ENCODE measurements at regions not wholly inside any gene's neighbourhood (a gene's known extent, or its start where the extent isn't known, plus 50 kb on each side); places are given as distances from the start of the nearest gene placed in this dataset.

GRCh38 chr10:78808736-78809367 lies 259.9 kb upstream of the ZMIZ1 start:
- intact Hi-C loops (cut with DNase I) = no loop called here
- no peaks in the 10 kb centered on the region for H3K36me3 ChIP-seq
- no peaks in the 10 kb centered on the region for H3K9me3 ChIP-seq
- WGBS, 2 donors = 81 to 97% methylated on average over 3 of the region's 3 CpGs
- DNase-seq = no peak
- no peaks in the 10 kb centered on the region for H3K27me3 ChIP-seq
- H3K4me1 ChIP-seq = peaks cover 12 to 32% of the 10 kb centered on the region in 2 donors
- TF ChIP-seq POLR2A (IDR thresholded peaks at IDR 0.05) (no peak), CTCF (IDR thresholded peaks at IDR 0.05) (no peak)
- H3K27ac ChIP-seq = no peak overlapping the region
- no peak overlapping the region for H3K4me3 ChIP-seq (replicated peaks in 1 of 3)

- intact Hi-C loops (cut with DNase I) = no loop called here
- DNase-seq = no peak
- Histone ChIP-seq H3K27ac (no peak overlapping the region), H3K4me3 (replicated peaks in 1 of 3) (no peak overlapping the region), H3K9me3 (no peaks in the 10 kb centered on the region), H3K27me3 (no peaks in the 10 kb centered on the region), H3K36me3 (no peaks in the 10 kb centered on the region), H3K4me1 (peaks cover 0 to 12% of the 10 kb centered on the region in 2 donors)
- 76% methylated on average over 3 of the region's 3 CpGs for WGBS, 2 donors
- TF ChIP-seq CTCF (IDR thresholded peaks at IDR 0.05) (no peak), POLR2A (IDR thresholded peaks at IDR 0.05) (no peak)
These were observed 257.6 kb upstream of the ZMIZ1 start for GRCh38 chr10:78811174-78811573.

- Histone ChIP-seq H3K4me1 (peaks cover 0 to 4% of the 10 kb centered on the region in 2 donors), H3K27me3 (no peaks in the 10 kb centered on the region), H3K9me3 (no peaks in the 10 kb centered on the region), H3K27ac (no peak overlapping the region), H3K36me3 (no peaks in the 10 kb centered on the region), H3K4me3 (replicated peaks in 1 of 3) (no peak overlapping the region)
- no peak for DNase-seq
- intact Hi-C loops (cut with DNase I) = no loop called here
- TF ChIP-seq POLR2A (IDR thresholded peaks at IDR 0.05) (no peak), CTCF (IDR thresholded peaks at IDR 0.05) (no peak)
- WGBS, 2 donors = 84 to 85% methylated on average over 4 of the region's 4 CpGs
These were observed 256.0 kb upstream of the ZMIZ1 start for GRCh38 chr10:78812571-78813318.

GRCh38 chr10:78813526-78813925 lies 255.2 kb upstream of the ZMIZ1 start:
- Histone ChIP-seq H3K4me3 (replicated peaks in 1 of 3) (no peak overlapping the region), H3K4me1 (peaks cover 0 to 4% of the 10 kb centered on the region in 2 donors), H3K9me3 (no peaks in the 10 kb centered on the region), H3K27ac (no peak overlapping the region), H3K27me3 (no peaks in the 10 kb centered on the region), H3K36me3 (no peaks in the 10 kb centered on the region)
- 96 to 100% methylated on average over 1 of the region's 1 CpG for WGBS, 2 donors
- no peak for DNase-seq
- TF ChIP-seq CTCF (IDR thresholded peaks at IDR 0.05) (no peak), POLR2A (IDR thresholded peaks at IDR 0.05) (no peak)
- intact Hi-C loops (cut with DNase I) = no loop called here

- H3K27me3 ChIP-seq = no peaks in the 10 kb centered on the region
- no peak for TF ChIP-seq POLR2A (IDR thresholded peaks at IDR 0.05)
- TF ChIP-seq CTCF (IDR thresholded peaks at IDR 0.05) = no peak
- intact Hi-C loops (cut with DNase I) = no loop called here
- peaks cover 0 to 2% of the 10 kb centered on the region in 2 donors for H3K4me1 ChIP-seq
- DNase-seq = no peak
- H3K9me3 ChIP-seq = no peaks in the 10 kb centered on the region
- no peak overlapping the region for H3K4me3 ChIP-seq (replicated peaks in 1 of 3)
- H3K27ac ChIP-seq = no peak overlapping the region
- H3K36me3 ChIP-seq = no peaks in the 10 kb centered on the region
- WGBS, 2 donors = 88 to 91% methylated on average over 6 of the region's 6 CpGs
These were observed 254.8 kb upstream of the ZMIZ1 start for GRCh38 chr10:78813998-78814399.

Data from thyroid gland (tissue), 4 donors.